ENCODE measurements at regions not wholly inside any gene's neighbourhood (a gene's known extent, or its start where the extent isn't known, plus 50 kb on each side); places are given as distances from the start of the nearest gene placed in this dataset.

DNA sequence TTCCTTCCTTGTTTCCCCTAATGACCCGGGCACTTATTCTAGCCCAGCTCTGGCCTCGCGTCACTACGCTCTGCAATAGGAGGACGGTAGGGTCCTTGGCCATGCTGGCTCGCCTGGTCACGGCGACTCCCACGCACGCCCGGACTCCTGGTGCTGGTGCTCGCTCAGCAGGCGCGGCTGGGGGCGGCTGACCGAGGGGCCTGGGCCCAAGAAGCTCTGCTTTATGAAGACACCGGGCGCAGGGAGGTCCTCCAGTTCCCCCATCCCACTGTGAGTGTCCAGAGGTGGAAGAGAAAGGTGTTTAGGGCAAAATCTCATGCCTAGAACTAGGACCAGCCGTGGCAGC lies 54.2 kb upstream of the ZNF32 start:
- CTCF ChIA-PET, result no interaction called here
- POLR2A ChIA-PET, result no interaction called here
- H3K4me3 ChIP-seq (ENCODE audit: low read depth, low read length), result no peak overlapping the region
- no peak for DNase-seq (ENCODE audit: low read depth, low spot score)
- no peaks in the 10 kb centered on the region for H3K27me3 ChIP-seq (ENCODE audit: control insufficient read depth, insufficient read depth, low read length)
- H3K27ac ChIP-seq (ENCODE audit: low read depth, low read length), result no peak overlapping the region
- TF ChIP-seq, protein P1, sequence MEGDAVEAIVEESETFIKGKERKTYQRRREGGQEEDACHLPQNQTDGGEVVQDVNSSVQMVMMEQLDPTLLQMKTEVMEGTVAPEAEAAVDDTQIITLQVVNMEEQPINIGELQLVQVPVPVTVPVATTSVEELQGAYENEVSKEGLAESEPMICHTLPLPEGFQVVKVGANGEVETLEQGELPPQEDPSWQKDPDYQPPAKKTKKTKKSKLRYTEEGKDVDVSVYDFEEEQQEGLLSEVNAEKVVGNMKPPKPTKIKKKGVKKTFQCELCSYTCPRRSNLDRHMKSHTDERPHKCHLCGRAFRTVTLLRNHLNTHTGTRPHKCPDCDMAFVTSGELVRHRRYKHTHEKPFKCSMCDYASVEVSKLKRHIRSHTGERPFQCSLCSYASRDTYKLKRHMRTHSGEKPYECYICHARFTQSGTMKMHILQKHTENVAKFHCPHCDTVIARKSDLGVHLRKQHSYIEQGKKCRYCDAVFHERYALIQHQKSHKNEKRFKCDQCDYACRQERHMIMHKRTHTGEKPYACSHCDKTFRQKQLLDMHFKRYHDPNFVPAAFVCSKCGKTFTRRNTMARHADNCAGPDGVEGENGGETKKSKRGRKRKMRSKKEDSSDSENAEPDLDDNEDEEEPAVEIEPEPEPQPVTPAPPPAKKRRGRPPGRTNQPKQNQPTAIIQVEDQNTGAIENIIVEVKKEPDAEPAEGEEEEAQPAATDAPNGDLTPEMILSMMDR (IDR thresholded peaks at IDR 0.05; ENCODE audit: low read depth, low read length), result no peak
- no peaks in the 10 kb centered on the region; the same call in 1 of the 2 replicates for H3K9me3 ChIP-seq (ENCODE audit: control insufficient read depth, insufficient read depth, low read length)

DNA sequence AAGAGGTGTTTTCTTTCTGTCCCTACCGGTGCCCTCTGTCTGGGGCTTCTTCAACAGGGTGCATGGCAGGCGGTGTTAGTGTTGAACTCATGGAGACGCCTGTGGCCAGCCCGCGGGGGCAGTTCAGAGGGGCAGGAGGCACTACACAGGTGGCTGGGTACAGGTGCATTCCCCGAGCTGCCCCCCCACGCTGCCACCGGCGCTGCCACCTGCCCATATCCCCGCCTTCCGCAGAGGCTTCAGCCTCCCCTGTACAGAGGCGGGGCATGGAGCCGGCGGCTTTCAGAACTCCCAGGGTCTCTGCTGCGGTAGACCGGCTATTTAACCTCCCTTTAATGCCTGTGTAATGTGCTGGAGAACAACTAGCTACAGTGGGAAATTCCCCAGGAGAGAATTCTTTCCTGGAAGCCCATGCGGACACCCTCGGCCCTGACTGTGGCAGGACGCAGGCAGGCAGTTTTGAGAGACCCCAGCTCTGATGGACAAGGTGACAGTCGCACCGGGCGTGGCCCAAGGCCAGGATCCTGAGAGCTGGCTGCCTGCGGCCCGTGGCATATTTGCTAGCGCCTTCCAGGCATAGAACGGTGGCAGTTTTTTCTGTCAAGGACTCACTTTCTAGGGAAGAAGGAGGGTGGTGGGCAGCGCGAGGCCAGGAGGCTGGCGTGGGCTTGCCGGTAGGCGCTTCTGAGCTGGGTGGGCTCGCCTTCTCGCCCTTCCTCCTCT lies 53.7 kb upstream of the ZNF32 start:
- Histone ChIP-seq H3K27me3 (ENCODE audit: control insufficient read depth, insufficient read depth, low read length) (no peaks in the 10 kb centered on the region), H3K9me3 (ENCODE audit: control insufficient read depth, insufficient read depth, low read length) (no peaks in the 10 kb centered on the region; the same call in 1 of the 2 replicates), H3K4me3 (ENCODE audit: low read depth, low read length) (no peak overlapping the region), H3K27ac (ENCODE audit: low read depth, low read length) (no peak overlapping the region)
- TF ChIP-seq, protein P1 (IDR thresholded peaks at IDR 0.05; ENCODE audit: low read depth, low read length), result no peak
- CTCF ChIA-PET, result interaction anchor here (1.0 kb wide), 1 partner anchor 609 kb away, joined by 4 read pairs; no protein-coding TSS in a partner anchor
- DNase-seq (ENCODE audit: low read depth, low spot score), result no peak
- POLR2A ChIA-PET, result no interaction called here

DNA sequence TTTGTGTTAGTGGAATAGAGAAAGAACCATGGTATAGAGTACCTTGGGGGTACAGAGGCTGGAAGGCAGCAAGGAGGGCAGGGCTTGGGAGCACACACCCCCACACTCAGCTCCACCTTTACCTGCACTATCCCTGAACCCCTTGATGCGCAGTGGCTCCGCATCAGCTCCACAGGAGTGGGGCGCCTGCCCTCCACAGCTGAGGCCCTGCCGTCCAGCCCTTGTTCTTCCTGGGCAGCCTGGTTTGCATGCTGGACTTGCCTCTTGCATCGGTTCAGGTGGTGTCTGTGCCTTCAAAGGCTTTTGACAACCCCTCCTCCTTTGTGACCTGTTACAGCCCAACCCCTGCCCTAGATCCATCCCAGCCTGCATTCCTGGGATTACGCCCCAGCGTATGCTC lies 52.6 kb upstream of the ZNF32 start:
- POLR2A ChIA-PET, result no interaction called here
- no peak for DNase-seq (ENCODE audit: low read depth, low spot score)
- Histone ChIP-seq H3K27ac (ENCODE audit: low read depth, low read length) (no peak overlapping the region), H3K27me3 (ENCODE audit: control insufficient read depth, insufficient read depth, low read length) (no peaks in the 10 kb centered on the region), H3K4me3 (ENCODE audit: low read depth, low read length) (no peak overlapping the region), H3K9me3 (ENCODE audit: control insufficient read depth, insufficient read depth, low read length) (no peaks in the 10 kb centered on the region; the same call in 1 of the 2 replicates)
- TF ChIP-seq, protein P1 (IDR thresholded peaks at IDR 0.05; ENCODE audit: low read depth, low read length), result no peak
- CTCF ChIA-PET, result interaction anchor here (1.0 kb wide), 1 partner anchor 610 kb away, joined by 4 read pairs; no protein-coding TSS in a partner anchor

DNA sequence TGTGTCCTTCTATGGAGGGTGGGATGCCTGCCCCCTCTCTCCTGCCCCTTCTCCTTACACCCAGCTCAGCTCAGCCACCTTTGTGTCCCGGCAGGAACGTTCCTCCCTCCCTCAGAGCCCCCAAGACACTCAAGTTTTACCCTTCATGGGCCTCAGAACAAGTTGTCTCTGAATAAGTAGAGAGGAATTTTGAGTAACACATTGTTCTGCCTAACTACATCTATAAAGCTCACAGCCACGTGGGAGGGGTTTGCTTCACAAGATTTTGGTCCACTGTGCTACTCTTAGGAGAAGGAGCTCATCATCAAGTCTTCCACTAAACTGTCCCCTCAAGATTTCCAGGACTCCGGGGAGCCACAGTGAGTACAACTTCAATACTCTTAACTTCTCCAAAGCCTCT lies 51.6 kb upstream of the ZNF32 start:
- no peaks in the 10 kb centered on the region for H3K27me3 ChIP-seq (ENCODE audit: control insufficient read depth, insufficient read depth, low read length)
- TF ChIP-seq, protein P1 (IDR thresholded peaks at IDR 0.05; ENCODE audit: low read depth, low read length), result no peak
- H3K4me3 ChIP-seq (ENCODE audit: low read depth, low read length), result no peak overlapping the region
- no peak for DNase-seq (ENCODE audit: low read depth, low spot score)
- no peak overlapping the region for H3K27ac ChIP-seq (ENCODE audit: low read depth, low read length)
- ChIA-PET POLR2A (no interaction called here), CTCF (interaction anchor here (1.9 kb wide), 1 partner anchor 10 kb away, joined by 10 read pairs; no protein-coding TSS in a partner anchor)
- no peaks in the 10 kb centered on the region; the same call in 1 of the 2 replicates for H3K9me3 ChIP-seq (ENCODE audit: control insufficient read depth, insufficient read depth, low read length)

DNA sequence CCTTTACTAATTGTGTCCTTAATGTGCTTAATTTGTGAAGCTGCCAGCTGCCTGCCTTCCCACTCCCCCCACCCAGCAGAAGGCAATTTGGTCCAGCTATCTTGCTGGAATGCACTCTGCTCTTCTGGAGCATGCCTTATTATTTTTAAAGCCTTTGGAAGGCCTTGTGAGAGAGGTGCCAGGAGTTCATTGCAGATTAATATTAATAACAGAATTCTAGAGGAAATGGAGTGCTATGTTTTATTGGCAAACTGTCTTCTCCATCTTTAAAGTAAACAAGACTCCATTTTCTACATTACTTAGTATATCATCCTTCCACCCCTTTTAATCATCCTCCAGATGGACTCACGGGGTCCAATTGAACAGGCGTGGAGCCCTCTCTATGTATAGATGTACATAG lies 50.8 kb upstream of the ZNF32 start:
- H3K9me3 ChIP-seq (ENCODE audit: control insufficient read depth, insufficient read depth, low read length), result no peaks in the 10 kb centered on the region; the same call in 1 of the 2 replicates
- no peak overlapping the region for H3K27ac ChIP-seq (ENCODE audit: low read depth, low read length)
- ChIA-PET CTCF (interaction anchor here (1.9 kb wide), 1 partner anchor 9 kb away, joined by 10 read pairs; no protein-coding TSS in a partner anchor), POLR2A (no interaction called here)
- no peak for DNase-seq (ENCODE audit: low read depth, low spot score)
- no peaks in the 10 kb centered on the region for H3K27me3 ChIP-seq (ENCODE audit: control insufficient read depth, insufficient read depth, low read length)
- TF ChIP-seq, protein P1 (IDR thresholded peaks at IDR 0.05; ENCODE audit: low read depth, low read length), result no peak
- H3K4me3 ChIP-seq (ENCODE audit: low read depth, low read length), result no peak overlapping the region
